MCF 10A (cell line): ENCODE measurements at regions not wholly inside any gene's neighbourhood (a gene's known extent, or its start where the extent isn't known, plus 50 kb on each side); places are given as distances from the start of the nearest gene placed in this dataset.

ENCODE experiments used
- BruUV-seq: library from RNA; stranded (reverse); fragments of 400-500 nt; replicated peaks from 2 replicates; lab custom pipeline; 2021; lab: Mats Ljungman, UMichigan
- CTCF ChIA-PET: fragments of 300-600 bp; sonication (Branson Sonifier 250); formaldehyde crosslinking; extraction: SDS; loops from one replicate; lab custom pipeline; 2021; ENCODE audit warnings: antibody characterized with exemption, inconsistent platforms; lab: Yijun Ruan, JAX
- POLR2A ChIA-PET: fragments of 300-600, 350-650 bp; sonication (Branson Sonifier 250); formaldehyde crosslinking; extraction: SDS; loops from one replicate; lab custom pipeline; 2020; ENCODE audit warnings: antibody characterized with exemption, inconsistent platforms; lab: Yijun Ruan, JAX
- DNase-seq: peaks from one replicate; pipeline ENCODE4 v3.0.0-alpha.2; 2018; ENCODE audit not compliant: unreplicated experiment
- H3K27ac Mint-ChIP-seq: one replicate; pipeline ENCODE4 v1.8.0; 2022; ENCODE audit warnings: mild to moderate bottlenecking, low read depth, mixed read lengths; ENCODE audit not compliant: unreplicated experiment
- H3K27me3 Mint-ChIP-seq: one replicate; pipeline ENCODE4 v1.8.0; 2022; ENCODE audit warnings: mixed read lengths; ENCODE audit not compliant: insufficient read depth, unreplicated experiment
- H3K36me3 Mint-ChIP-seq: one replicate; pipeline ENCODE4 v1.8.0; 2022; ENCODE audit warnings: mild to moderate bottlenecking, moderate library complexity, mixed read lengths; ENCODE audit not compliant: insufficient read depth, unreplicated experiment
- H3K4me1 Mint-ChIP-seq: one replicate; pipeline ENCODE4 v1.8.0; 2022; ENCODE audit warnings: mixed read lengths; ENCODE audit not compliant: insufficient read depth, unreplicated experiment
- H3K4me3 Mint-ChIP-seq: one replicate; pipeline ENCODE4 v1.8.0; 2022; ENCODE audit warnings: mild to moderate bottlenecking, moderate library complexity, mixed read lengths; ENCODE audit not compliant: unreplicated experiment
- H3K9me3 Mint-ChIP-seq: one replicate; pipeline ENCODE4 v1.8.0; 2022; ENCODE audit warnings: mixed read lengths; ENCODE audit not compliant: unreplicated experiment
- CTCF ChIP-seq: fragments of 200-600 bp; IDR thresholded peaks from one replicate; pipeline ENCODE4 v1.8.0; 2022; ENCODE audit warnings: antibody characterized with exemption, mild to moderate bottlenecking; ENCODE audit not compliant: unreplicated experiment
- intact Hi-C: fragments of 100-400 bp; cut with micrococcal nuclease; formaldehyde crosslinking; loops from 2 replicates; pipeline ENCODE4 v1.14.1; 2022

GRCh38 chr22:48689206-48689605, 1138.5 kb downstream of the BRD1 start:
- Mint-ChIP-seq H3K4me3 (no peak overlapping the region), H3K27me3 (no peaks in the 10 kb centered on the region), H3K27ac (no peak overlapping the region), H3K9me3 (peaks cover 19% of the 10 kb centered on the region), H3K36me3 (no peaks in the 10 kb centered on the region), H3K4me1 (no peaks in the 10 kb centered on the region)
- no TSS peak for BruUV-seq
- POLR2A ChIA-PET = no interaction called here
- CTCF ChIA-PET = no interaction called here
- intact Hi-C loops = no loop called here
- TF ChIP-seq CTCF = no peak
- DNase-seq = no peak

- no peak overlapping the region for H3K4me3 Mint-ChIP-seq
- H3K4me1 Mint-ChIP-seq = no peaks in the 10 kb centered on the region
- H3K27me3 Mint-ChIP-seq = no peaks in the 10 kb centered on the region
- intact Hi-C loops = no loop called here
- POLR2A ChIA-PET = no interaction called here
- H3K27ac Mint-ChIP-seq = no peak overlapping the region
- no peaks in the 10 kb centered on the region for H3K36me3 Mint-ChIP-seq
- CTCF ChIA-PET = no interaction called here
- no TSS peak for BruUV-seq
- DNase-seq = no peak
- TF ChIP-seq CTCF = no peak
- H3K9me3 Mint-ChIP-seq = peaks cover 19% of the 10 kb centered on the region
Observed at GRCh38 chr22:48688366-48688765, 1139.3 kb downstream of the BRD1 start.

- no peak for DNase-seq
- Mint-ChIP-seq H3K4me1 (no peaks in the 10 kb centered on the region), H3K9me3 (peaks cover 19% of the 10 kb centered on the region), H3K27ac (no peak overlapping the region), H3K36me3 (no peaks in the 10 kb centered on the region), H3K4me3 (no peak overlapping the region), H3K27me3 (no peaks in the 10 kb centered on the region)
- intact Hi-C loops = no loop called here
- CTCF ChIA-PET = no interaction called here
- no TSS peak for BruUV-seq
- POLR2A ChIA-PET = no interaction called here
- TF ChIP-seq CTCF = no peak
Observed at GRCh38 chr22:48687606-48688005, 1140.1 kb downstream of the BRD1 start.

- CTCF ChIA-PET = no interaction called here
- no peak for DNase-seq
- BruUV-seq = no TSS peak
- Mint-ChIP-seq H3K4me3 (no peak overlapping the region), H3K27me3 (no peaks in the 10 kb centered on the region), H3K27ac (no peak overlapping the region), H3K9me3 (peaks cover 19% of the 10 kb centered on the region), H3K4me1 (no peaks in the 10 kb centered on the region), H3K36me3 (no peaks in the 10 kb centered on the region)
- no peak for TF ChIP-seq CTCF
- POLR2A ChIA-PET = no interaction called here
- intact Hi-C loops = no loop called here
Observed at GRCh38 chr22:48686694-48687302, 1140.9 kb downstream of the BRD1 start.
